Prostate gland (tissue), 2 donors: ENCODE measurements at regions not wholly inside any gene's neighbourhood (a gene's known extent, or its start where the extent isn't known, plus 50 kb on each side); places are given as distances from the start of the nearest gene placed in this dataset.

ENCODE experiments used
- DNase-seq: peaks from one replicate; pipeline ENCODE4 v3.0.0-alpha.2; 2019; ENCODE audit warnings: low spot score
- H3K27ac ChIP-seq, 2 donors: fragments of 200-600 bp; sonication (generic); 2 replicates each; pipeline ENCODE4 v1.5.1; 2017 to 2019
- H3K27me3 ChIP-seq: fragments of 200-600 bp; sonication (generic); replicated peaks from 2 replicates; pipeline ENCODE4 v1.5.1; 2019; ENCODE audit not compliant: insufficient read depth
- H3K36me3 ChIP-seq, 2 donors: fragments of 200-600 bp; sonication (generic); 1 replicate in 1 of 2; 2 replicates in 1 of 2; pipeline versions ENCODE4 v1.5.1 to v1.8.1; 2017 to 2019
- H3K4me1 ChIP-seq: fragments of 200-600 bp; sonication (generic); replicated peaks from 2 replicates; pipeline ENCODE4 v1.5.1; 2019
- H3K4me3 ChIP-seq, 2 donors: fragments of 200-600 bp; sonication (generic); 2 replicates each; pipeline ENCODE4 v1.5.1; 2017 to 2019
- H3K9me3 ChIP-seq: fragments of 200-600 bp; sonication (generic); 2 replicates; pipeline ENCODE4 v1.5.1; 2017
- POLR2A ChIP-seq: fragments of 450-650 bp; IDR thresholded peaks from one replicate; pipeline ENCODE4 v1.6.1; 2016; ENCODE audit warnings: antibody characterized with exemption, mild to moderate bottlenecking
- POLR2AphosphoS5 ChIP-seq: sonication (generic); formaldehyde crosslinking; IDR thresholded peaks from one replicate; pipeline ENCODE4 v1.6.1; 2017; ENCODE audit warnings: antibody characterized with exemption
- WGBS: methylation state at CpG from one replicate; pipeline ENCODE4 v1.1.5; 2018; 5-methylcytosine and 5-hydroxymethylcytosine counted together
- intact Hi-C: fragments of 100-400 bp; cut with DNase I; formaldehyde crosslinking; loops from one replicate; pipeline ENCODE4 v1.14.2; 2022
- TF ChIP-seq, protein P1 (sequence below), 4 experiments: fragments of 200-600 bp in 2 of 4; fragments of 450-650 bp in 2 of 4; sonication (generic) in 2 of 4; IDR thresholded peaks; 1 replicate in 3 of 4; 2 replicates in 1 of 4; pipeline ENCODE4 v1.5.1; 2016 to 2019; ENCODE audit warnings: antibody characterized with exemption in 4 of 4, mild to moderate bottlenecking in 2 of 4, moderate library complexity in 2 of 4

DNA sequence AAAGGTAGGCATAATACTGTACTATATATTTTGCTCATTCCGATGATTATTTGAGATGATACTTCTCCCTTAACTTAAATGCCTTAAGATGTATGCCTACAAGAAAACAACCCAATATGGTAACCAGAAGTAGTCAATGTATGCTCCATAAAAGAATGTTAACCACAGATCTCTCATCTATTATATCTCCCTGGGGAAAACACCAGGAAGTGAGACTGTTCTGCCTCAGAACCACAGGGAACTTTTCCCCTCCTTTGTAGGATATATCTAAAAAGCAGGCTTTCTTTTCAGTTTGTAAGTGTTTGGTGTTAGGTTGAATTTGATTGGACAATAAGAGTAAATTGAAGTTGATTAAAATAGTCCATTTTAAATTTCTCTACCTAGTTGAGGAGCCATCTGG lies 1160.5 kb upstream of the NXPH2 start:
- no peak for TF ChIP-seq POLR2A
- Histone ChIP-seq H3K27me3 (no peaks in the 10 kb centered on the region), H3K4me3 (no peak overlapping the region), H3K4me1 (no peaks in the 10 kb centered on the region), H3K9me3 (no peaks in the 10 kb centered on the region), H3K36me3 (no peaks in the 10 kb centered on the region), H3K27ac (no peak overlapping the region)
- intact Hi-C loops, result no loop called here
- 97% methylated on average over 1 of the region's 1 CpG for WGBS
- no peak for DNase-seq

GRCh38 chr2:139925903-139926302 lies 1145.7 kb upstream of the NXPH2 start:
- Histone ChIP-seq H3K27me3 (no peaks in the 10 kb centered on the region), H3K36me3 (no peaks in the 10 kb centered on the region), H3K4me3 (no peak overlapping the region), H3K9me3 (no peaks in the 10 kb centered on the region), H3K27ac (no peak overlapping the region), H3K4me1 (no peaks in the 10 kb centered on the region)
- intact Hi-C loops, result no loop called here
- TF ChIP-seq, protein P1, sequence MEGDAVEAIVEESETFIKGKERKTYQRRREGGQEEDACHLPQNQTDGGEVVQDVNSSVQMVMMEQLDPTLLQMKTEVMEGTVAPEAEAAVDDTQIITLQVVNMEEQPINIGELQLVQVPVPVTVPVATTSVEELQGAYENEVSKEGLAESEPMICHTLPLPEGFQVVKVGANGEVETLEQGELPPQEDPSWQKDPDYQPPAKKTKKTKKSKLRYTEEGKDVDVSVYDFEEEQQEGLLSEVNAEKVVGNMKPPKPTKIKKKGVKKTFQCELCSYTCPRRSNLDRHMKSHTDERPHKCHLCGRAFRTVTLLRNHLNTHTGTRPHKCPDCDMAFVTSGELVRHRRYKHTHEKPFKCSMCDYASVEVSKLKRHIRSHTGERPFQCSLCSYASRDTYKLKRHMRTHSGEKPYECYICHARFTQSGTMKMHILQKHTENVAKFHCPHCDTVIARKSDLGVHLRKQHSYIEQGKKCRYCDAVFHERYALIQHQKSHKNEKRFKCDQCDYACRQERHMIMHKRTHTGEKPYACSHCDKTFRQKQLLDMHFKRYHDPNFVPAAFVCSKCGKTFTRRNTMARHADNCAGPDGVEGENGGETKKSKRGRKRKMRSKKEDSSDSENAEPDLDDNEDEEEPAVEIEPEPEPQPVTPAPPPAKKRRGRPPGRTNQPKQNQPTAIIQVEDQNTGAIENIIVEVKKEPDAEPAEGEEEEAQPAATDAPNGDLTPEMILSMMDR (IDR thresholded peaks at IDR 0.05), result no peak
- TF ChIP-seq POLR2A (no peak), POLR2AphosphoS5 (no peak)
- DNase-seq, result no peak
- WGBS, result 23% methylated on average over 1 of the region's 1 CpG

GRCh38 chr2:139924070-139924469 lies 1143.9 kb upstream of the NXPH2 start:
- no peak for DNase-seq
- 69% methylated on average over 5 of the region's 5 CpGs for WGBS
- TF ChIP-seq POLR2AphosphoS5 (no peak), POLR2A (no peak)
- TF ChIP-seq, protein P1 (IDR thresholded peaks at IDR 0.05), result no peak
- Histone ChIP-seq H3K27ac (no peak overlapping the region), H3K9me3 (no peaks in the 10 kb centered on the region), H3K27me3 (no peaks in the 10 kb centered on the region), H3K36me3 (no peaks in the 10 kb centered on the region), H3K4me3 (no peak overlapping the region), H3K4me1 (no peaks in the 10 kb centered on the region)
- intact Hi-C loops, result no loop called here

DNA sequence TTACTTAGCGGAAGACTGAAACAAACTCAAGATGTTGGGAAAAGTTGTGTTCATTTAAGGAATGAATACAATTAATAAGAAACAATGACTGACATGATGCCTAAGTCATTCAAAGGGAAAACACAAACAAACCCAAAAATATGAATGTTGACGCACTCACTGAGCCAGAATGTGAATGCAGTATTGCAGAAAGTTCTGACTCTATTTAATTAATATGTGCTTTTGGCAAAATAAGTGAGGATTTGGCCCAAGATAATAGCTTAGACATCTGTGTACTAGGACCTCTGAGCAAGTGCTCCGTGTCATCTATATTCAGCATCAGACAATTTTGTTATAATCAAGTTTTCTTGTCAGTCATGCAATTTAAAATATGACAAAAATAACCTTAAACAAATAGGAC lies 1138.8 kb upstream of the NXPH2 start:
- Histone ChIP-seq H3K4me3 (no peak overlapping the region), H3K9me3 (no peaks in the 10 kb centered on the region), H3K27me3 (no peaks in the 10 kb centered on the region), H3K36me3 (no peaks in the 10 kb centered on the region), H3K4me1 (no peaks in the 10 kb centered on the region), H3K27ac (no peak overlapping the region)
- 84% methylated on average over 3 of the region's 3 CpGs for WGBS
- intact Hi-C loops, result no loop called here
- TF ChIP-seq, protein P1 (IDR thresholded peaks at IDR 0.05), result no peak
- TF ChIP-seq POLR2A (no peak), POLR2AphosphoS5 (no peak)
- DNase-seq, result no peak

DNA sequence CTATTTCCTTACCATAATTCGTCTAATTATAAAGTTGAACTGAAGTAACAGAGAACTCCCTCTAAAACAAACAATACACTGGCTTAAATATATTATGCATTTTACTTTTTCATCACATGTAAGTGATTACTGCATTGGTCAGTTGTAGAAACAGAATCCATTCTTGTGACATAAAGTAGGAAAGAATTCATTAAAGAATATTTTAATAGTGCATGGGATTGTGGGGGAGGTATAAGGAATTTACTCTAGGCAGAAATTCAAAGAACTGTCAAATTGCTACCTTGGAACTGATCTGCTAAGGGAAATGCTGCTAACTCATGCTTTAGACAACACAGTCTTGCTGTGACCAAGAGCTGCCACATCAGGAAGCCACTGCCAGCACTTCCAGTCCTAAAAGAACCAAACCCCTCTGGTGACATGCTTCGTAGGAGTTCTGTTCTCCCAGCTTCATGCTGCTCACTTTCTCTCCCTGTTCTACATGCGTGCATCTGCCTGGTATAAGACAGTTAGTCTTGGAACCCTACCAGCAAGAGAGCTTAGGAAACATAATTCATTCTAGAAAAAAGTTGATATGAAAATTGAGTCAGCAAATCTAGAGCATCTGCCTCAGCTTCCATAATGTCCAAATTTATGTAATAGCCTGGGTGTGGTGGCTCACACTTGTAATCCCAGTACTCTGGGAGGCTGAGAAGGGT lies 1137.6 kb upstream of the NXPH2 start:
- no peak for DNase-seq
- Histone ChIP-seq H3K27ac (no peak overlapping the region), H3K36me3 (no peaks in the 10 kb centered on the region), H3K27me3 (no peaks in the 10 kb centered on the region), H3K4me3 (no peak overlapping the region), H3K9me3 (no peaks in the 10 kb centered on the region), H3K4me1 (no peaks in the 10 kb centered on the region)
- intact Hi-C loops, result no loop called here
- no peak for TF ChIP-seq POLR2A
- TF ChIP-seq, protein P1 (IDR thresholded peaks at IDR 0.05), result no peak
- no peak for TF ChIP-seq POLR2AphosphoS5
- 58% methylated on average over 3 of the region's 3 CpGs for WGBS
